NCI-H1930 (cell line): ENCODE measurements at regions not wholly inside any gene's neighbourhood (a gene's known extent, or its start where the extent isn't known, plus 50 kb on each side); places are given as distances from the start of the nearest gene placed in this dataset.

Experiments
- DNase-seq, 2 experiments: peaks; one replicate each; lab custom pipeline; 2025; lab: John Stamatoyannopoulos, UW

- no peak for DNase-seq
Observed at GRCh38 chr2:149744865-149745264, 157.3 kb upstream of the MMADHC start.

GRCh38 chr2:149743842-149744448 lies 156.4 kb upstream of the MMADHC start:
- DNase-seq, result no peak

GRCh38 chr2:149741646-149742045 lies 154.1 kb upstream of the MMADHC start:
- no peak for DNase-seq

- no peak for DNase-seq
Observed at GRCh38 chr2:149740490-149740889, 152.9 kb upstream of the MMADHC start.

GRCh38 chr2:149739883-149740265 lies 152.3 kb upstream of the MMADHC start:
- DNase-seq, result no peak

- DNase-seq, result no peak
Observed at GRCh38 chr2:149739171-149739882, 151.8 kb upstream of the MMADHC start.

- DNase-seq, result no peak
Observed at GRCh38 chr2:149738767-149739166, 151.2 kb upstream of the MMADHC start.

- DNase-seq, result no peak
Observed at GRCh38 chr2:149737896-149738295, 150.3 kb upstream of the MMADHC start.

GRCh38 chr2:149735237-149735958 lies 147.8 kb upstream of the MMADHC start:
- DNase-seq, result no peak

- no peak for DNase-seq
Observed at GRCh38 chr2:149733936-149734685, 146.5 kb upstream of the MMADHC start.

- no peak for DNase-seq
Observed at GRCh38 chr2:149732730-149733290, 145.2 kb upstream of the MMADHC start.

GRCh38 chr2:149732001-149732685 lies 144.6 kb upstream of the MMADHC start:
- no peak for DNase-seq

- DNase-seq, result no peak
Observed at GRCh38 chr2:149731079-149731478, 143.5 kb upstream of the MMADHC start.

GRCh38 chr2:149729586-149729985 lies 142.0 kb upstream of the MMADHC start:
- DNase-seq, result no peak

- no peak for DNase-seq
Observed at GRCh38 chr2:149727927-149728326, 140.4 kb upstream of the MMADHC start.

- no peak for DNase-seq
Observed at GRCh38 chr2:149725234-149725633, 137.7 kb upstream of the MMADHC start.

GRCh38 chr2:149724091-149724490 lies 136.5 kb upstream of the MMADHC start:
- no peak for DNase-seq

- DNase-seq, result no peak
Observed at GRCh38 chr2:149720615-149721014, 133.0 kb upstream of the MMADHC start.

- no peak for DNase-seq
Observed at GRCh38 chr2:149719695-149720094, 132.1 kb upstream of the MMADHC start.

- DNase-seq, result no peak
Observed at GRCh38 chr2:149716687-149717086, 129.1 kb upstream of the MMADHC start.

- DNase-seq, result no peak
Observed at GRCh38 chr2:149715894-149716293, 128.3 kb upstream of the MMADHC start.
